ENCODE measurements at regions not wholly inside any gene's neighbourhood (a gene's known extent, or its start where the extent isn't known, plus 50 kb on each side); places are given as distances from the start of the nearest gene placed in this dataset.

- DNase-seq = no peak
Measured at GRCh38 chr18:41617647-41618046, 337.4 kb upstream of the PIK3C3 start.

GRCh38 chr18:41613003-41613609 is 341.9 kb upstream of the PIK3C3 start:
- DNase-seq = no peak

DNA sequence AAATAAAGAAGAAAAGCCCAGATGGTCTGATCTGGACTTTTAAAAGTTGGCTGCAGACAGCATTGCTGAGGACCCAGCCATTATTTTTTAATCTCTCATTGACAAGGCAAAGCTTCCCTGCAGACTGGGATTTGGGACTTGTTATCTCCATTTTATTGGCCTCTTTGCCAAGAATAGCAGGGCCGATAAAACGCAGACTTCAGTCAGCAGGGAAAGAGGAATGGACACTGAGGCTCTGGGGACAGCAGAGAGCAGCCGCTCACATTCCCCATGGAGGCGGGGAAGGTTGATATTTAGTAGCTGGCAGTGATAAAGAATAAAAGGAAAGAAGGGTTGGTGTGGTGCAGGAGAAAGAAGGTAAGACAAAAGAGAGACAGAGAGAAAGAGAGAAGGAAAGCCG is 350.1 kb upstream of the PIK3C3 start:
- DNase-seq = no peak

GRCh38 chr18:41602034-41602433 is 353.0 kb upstream of the PIK3C3 start:
- no peak for DNase-seq

GRCh38 chr18:41600693-41601391 is 354.2 kb upstream of the PIK3C3 start:
- no peak for DNase-seq

- no peak for DNase-seq
Measured at GRCh38 chr18:41599466-41599865, 355.6 kb upstream of the PIK3C3 start.

DNA sequence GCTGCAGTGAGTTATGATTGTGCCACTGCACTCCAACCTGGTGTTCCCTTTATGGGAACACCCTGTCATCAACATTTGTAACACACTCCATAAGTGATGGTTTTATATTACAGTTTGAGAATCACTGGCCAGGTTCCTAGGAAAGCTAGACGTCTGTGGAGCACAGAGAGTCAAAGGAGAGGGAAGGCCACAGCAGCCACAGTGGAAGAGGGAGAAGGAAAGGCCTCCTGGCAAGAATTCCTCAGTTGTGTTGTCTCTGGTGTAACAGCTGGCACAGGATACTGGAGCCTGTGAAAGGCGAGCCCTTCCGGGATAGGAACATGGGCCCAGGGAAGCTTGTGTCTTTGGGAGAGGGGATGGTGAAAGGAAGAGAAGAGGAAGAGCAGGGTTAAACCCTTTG is 360.5 kb upstream of the PIK3C3 start:
- DNase-seq = no peak

GRCh38 chr18:41593171-41593675 is 361.8 kb upstream of the PIK3C3 start:
- no peak for DNase-seq

- DNase-seq = no peak
Measured at GRCh38 chr18:41587976-41588375, 367.1 kb upstream of the PIK3C3 start.

DNA sequence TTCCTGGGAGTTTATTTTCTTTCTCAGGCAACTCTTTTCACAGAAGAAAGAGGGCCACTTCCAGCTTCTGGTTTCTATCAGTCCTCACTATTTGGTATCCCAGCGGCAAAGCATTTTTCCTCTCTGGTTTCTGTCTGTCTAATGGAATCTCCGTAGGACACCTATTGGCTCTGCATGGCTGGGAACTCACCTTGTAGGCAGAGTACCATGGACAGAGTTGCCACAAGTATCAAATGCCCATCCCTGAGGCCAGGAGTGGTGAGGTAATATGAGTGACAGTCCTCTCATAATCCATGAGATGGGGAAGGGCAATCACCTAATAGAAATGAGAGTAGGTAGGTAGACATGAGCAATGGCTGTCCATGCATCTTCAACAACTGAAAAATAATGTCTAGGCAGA is 369.5 kb upstream of the PIK3C3 start:
- DNase-seq = no peak

DNA sequence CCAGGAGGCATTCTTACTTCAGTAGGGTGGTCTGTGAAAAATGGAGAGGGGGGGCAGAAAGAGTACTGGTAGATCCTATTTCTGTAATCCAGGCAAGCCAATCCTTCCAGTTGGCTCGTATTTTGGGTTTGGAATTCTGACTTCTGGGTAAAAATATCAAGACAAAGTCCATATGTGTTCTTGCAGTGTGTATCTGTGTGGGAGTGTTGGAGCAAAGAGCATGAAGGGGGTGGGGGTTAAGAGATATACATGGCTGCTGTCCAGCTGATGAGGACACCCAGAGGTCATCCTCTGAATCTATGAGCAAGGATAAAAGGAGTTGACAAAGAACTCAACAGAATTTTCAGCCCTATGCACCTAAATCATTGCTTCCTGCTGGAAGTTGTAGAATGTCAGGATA is 375.8 kb upstream of the PIK3C3 start:
- DNase-seq = no peak

GRCh38 chr18:41577529-41577928 is 377.5 kb upstream of the PIK3C3 start:
- DNase-seq = no peak

DNA sequence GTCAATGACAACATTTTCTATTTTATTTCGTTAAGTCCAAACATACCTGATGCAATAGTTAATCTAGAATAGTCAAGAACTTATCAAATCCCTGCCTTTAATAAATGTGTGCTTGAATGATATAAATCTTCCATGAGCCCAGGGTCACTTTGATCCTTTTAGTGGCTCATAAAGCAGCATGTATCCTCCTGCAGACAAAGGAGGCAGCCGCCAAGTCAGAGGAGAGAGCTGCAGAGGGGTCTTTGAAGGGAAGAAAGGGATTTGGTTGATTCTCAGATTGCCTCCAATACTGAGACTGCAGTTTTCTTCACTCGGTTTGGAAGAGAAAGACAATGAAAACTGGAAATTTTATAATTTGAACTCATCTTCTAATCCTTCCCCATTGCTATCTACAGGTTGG is 378.4 kb upstream of the PIK3C3 start:
- no peak for DNase-seq

GRCh38 chr18:41569867-41570266 is 385.2 kb upstream of the PIK3C3 start:
- no peak for DNase-seq

- DNase-seq = no peak
Measured at GRCh38 chr18:41561961-41562360, 393.1 kb upstream of the PIK3C3 start.

- DNase-seq = no peak
Measured at GRCh38 chr18:41558715-41559114, 396.3 kb upstream of the PIK3C3 start.

DNA sequence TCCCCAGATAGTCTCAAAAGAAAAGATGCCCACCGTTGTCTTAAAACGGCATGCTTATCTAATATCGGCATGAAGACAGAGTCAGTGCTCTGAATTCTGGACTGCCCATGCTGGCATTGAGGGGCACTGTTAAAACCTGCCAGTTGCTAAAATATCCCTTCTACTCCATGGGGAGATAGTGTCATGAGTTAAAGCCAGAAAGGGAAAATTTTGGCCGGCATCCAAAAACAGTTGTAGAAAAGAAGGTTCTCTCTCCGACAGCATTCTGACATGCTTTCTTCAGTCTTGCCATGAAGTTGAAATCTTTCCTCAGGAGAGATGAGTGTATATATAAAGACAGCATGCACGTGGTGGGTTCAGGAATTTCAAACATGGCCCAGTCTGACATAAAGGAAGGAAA is 401.3 kb upstream of the PIK3C3 start:
- DNase-seq = no peak

DNA sequence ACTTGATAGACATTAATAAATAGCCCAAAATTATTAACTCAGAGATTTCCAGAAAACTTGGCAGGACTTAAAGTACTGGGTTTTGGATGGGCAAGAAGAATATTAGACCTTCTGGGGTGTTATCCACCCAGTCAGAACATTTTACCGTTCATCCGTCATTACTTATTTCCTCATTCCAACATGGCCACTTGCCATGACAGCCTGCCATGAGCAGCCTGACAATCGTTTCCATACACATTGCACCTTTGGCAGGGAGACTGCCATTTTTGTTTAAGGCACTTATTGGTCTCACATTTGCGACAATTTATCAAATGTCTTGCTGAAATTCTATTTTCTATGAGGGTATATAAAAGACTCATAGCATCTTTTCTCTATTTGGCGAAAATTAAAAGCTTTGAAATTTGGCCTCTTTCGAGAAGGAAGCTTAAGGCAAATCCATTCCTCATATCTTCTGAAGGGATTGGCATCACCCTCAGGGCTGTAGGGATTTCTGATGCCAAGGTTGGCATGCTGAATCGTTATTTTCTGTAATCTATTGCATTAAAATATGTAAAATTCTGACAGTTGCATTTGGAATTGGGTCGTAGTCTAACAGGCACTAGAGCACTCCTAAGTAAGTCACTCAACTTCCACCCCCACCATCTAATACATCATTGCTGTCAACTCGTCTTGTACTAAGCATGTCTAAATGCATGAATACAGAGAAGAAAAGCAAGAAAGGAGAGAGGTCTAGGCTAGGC is 406.3 kb upstream of the PIK3C3 start:
- no peak for DNase-seq

DNA sequence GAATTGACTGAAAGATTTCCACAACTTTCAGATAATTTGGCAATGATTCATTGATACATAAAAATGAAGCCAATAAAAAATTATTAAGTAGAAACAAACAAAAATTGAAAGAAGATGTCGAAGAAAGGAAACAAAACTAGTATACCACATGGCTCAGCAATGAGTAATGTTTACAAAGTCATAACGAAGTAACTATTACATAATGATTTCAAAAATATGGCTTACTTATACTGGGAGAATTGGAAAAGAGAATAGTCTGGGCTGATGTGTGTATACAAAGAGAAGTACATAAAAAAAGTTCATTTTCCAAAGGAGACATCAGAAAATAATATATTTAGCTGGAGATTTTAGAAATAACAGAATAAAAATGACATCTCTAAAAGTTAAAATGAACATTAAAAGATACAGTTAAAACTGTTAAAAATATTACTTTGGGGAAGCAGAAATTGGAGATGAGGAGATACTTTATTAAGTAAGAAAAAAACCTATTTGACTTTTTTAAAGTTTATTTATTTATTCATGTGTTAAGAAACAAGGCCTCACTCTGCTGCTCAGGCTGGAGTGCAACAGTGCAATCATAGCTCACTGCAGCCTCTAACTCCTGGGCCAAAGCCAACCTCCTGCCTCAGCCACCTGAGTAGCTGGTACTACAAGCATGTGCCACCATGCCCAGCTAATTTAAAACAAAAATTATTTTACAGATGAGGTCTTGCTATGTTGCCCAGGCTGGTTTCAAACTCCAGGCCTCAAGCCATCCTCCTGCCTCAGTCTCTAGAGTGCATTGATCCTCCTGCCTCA is 409.7 kb upstream of the PIK3C3 start:
- DNase-seq = no peak

DNA sequence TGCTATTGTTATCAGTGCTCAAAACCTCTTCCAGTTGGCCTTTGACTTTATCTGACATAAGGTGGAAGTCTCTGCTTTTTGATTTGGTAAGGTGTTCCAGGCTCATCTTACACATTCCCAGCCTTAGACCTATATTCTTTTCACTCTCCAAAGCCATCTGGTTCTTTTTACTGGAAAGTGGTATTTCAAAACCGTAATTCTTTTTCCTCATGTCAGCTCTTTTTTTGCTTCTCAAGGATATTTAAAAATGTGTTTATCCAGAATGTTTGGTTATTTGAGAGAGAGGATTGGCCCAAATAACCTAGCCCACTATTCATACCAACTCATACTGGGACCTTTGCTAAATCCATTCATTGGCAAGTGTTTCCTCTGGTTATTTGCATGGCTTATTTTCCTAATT is 411.2 kb upstream of the PIK3C3 start:
- DNase-seq = no peak

DNA sequence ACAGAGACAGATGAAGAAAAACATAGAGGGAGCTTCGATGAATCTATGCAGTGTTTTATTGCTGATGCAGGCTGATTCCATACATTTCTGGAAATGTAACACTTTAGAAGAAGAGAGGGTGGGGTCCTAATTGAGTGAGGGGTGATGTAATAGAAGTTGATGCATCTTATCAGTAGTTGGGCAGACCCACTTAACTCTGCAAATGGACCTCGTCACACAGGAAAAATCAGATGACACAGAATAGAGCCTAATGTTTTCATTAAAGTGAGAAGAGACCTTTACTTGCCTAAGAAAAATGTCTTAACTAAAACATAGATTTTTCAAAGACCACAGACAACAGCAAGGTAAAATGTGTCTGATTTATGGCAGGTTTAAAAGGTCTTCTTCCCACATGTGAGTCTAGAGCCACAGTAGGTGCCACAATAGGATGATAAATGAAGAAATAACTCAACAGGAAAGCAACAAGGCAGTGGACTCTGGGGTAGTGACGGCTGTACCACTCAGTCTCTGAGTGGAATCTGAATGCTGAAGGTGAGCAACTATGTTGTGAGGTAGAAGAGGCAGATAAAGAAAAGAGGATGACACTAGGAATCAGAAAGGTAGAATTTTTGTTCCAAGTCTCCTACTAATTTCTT is 414.7 kb upstream of the PIK3C3 start:
- no peak for DNase-seq

- no peak for DNase-seq
Measured at GRCh38 chr18:41538751-41539150, 416.3 kb upstream of the PIK3C3 start.

- DNase-seq = no peak
Measured at GRCh38 chr18:41537666-41538065, 417.4 kb upstream of the PIK3C3 start.

All from T1000 (cell line).